ENCODE measurements at regions not wholly inside any gene's neighbourhood (a gene's known extent, or its start where the extent isn't known, plus 50 kb on each side); places are given as distances from the start of the nearest gene placed in this dataset.

- DNase-seq (no peak), ATAC-seq (ENCODE audit: low read depth) (no peak)
- H3K27ac Mint-ChIP-seq: no peak overlapping the region
- POLR2A ChIA-PET: no interaction called here
- no peak overlapping the region for H3K4me3 Mint-ChIP-seq
- peaks cover 87% of the 10 kb centered on the region for H3K36me3 Mint-ChIP-seq (ENCODE audit: low read depth)
- peaks cover 4% of the 10 kb centered on the region for H3K4me1 Mint-ChIP-seq
- CTCF ChIA-PET: interaction anchor here (1.5 kb wide), 1 partner anchor 66 kb away, joined by 5 read pairs; no protein-coding TSS in a partner anchor
- intact Hi-C loops (cut with micrococcal nuclease): loop anchor here (5.0 kb wide), 1 partner anchor 87 kb away; no protein-coding TSS in a partner anchor
- TF ChIP-seq, protein P1, sequence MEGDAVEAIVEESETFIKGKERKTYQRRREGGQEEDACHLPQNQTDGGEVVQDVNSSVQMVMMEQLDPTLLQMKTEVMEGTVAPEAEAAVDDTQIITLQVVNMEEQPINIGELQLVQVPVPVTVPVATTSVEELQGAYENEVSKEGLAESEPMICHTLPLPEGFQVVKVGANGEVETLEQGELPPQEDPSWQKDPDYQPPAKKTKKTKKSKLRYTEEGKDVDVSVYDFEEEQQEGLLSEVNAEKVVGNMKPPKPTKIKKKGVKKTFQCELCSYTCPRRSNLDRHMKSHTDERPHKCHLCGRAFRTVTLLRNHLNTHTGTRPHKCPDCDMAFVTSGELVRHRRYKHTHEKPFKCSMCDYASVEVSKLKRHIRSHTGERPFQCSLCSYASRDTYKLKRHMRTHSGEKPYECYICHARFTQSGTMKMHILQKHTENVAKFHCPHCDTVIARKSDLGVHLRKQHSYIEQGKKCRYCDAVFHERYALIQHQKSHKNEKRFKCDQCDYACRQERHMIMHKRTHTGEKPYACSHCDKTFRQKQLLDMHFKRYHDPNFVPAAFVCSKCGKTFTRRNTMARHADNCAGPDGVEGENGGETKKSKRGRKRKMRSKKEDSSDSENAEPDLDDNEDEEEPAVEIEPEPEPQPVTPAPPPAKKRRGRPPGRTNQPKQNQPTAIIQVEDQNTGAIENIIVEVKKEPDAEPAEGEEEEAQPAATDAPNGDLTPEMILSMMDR (IDR thresholded peaks at IDR 0.05): no peak
- no peaks in the 10 kb centered on the region for H3K9me3 Mint-ChIP-seq
- no peaks in the 10 kb centered on the region for H3K27me3 Mint-ChIP-seq
These were observed 57.6 kb upstream of the CD302 start for GRCh38 chr2:159855557-159856061.

- Mint-ChIP-seq H3K9me3 (no peaks in the 10 kb centered on the region), H3K36me3 (ENCODE audit: low read depth) (peaks cover 86% of the 10 kb centered on the region), H3K27me3 (no peaks in the 10 kb centered on the region), H3K4me1 (peaks cover 4% of the 10 kb centered on the region), H3K27ac (no peak overlapping the region), H3K4me3 (no peak overlapping the region)
- TF ChIP-seq, protein P1 (IDR thresholded peaks at IDR 0.05): no peak
- DNase-seq: no peak
- no peak for ATAC-seq (ENCODE audit: low read depth)
- ChIA-PET POLR2A (no interaction called here), CTCF (interaction anchor here (1.5 kb wide), 1 partner anchor 67 kb away, joined by 5 read pairs; no protein-coding TSS in a partner anchor)
- intact Hi-C loops (cut with micrococcal nuclease): loop anchor here (5.0 kb wide), 1 partner anchor 87 kb away; no protein-coding TSS in a partner anchor
These were observed 57.1 kb upstream of the CD302 start for GRCh38 chr2:159855143-159855542.

DNA sequence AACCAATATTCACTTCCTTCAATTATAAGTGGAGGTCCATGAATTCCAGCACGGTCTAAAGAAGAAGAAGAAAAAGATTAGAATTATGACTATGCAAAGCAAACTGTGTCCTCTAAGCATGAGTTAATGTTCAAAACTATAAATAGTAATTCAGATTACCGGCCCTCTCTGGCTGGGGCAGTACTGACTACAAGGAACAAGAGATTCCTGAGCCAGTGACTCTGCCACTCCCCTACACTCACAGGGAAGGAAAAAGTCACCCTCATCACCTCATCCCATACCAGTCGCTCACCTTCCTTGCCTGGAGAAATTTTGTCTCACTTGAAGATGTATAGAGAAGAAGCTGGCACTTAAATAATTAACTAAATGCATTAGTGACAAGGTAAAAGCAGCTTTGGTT is 56.5 kb upstream of the CD302 start:
- H3K27me3 Mint-ChIP-seq: no peaks in the 10 kb centered on the region
- ATAC-seq (ENCODE audit: low read depth) (no peak), DNase-seq (no peak)
- peaks cover 86% of the 10 kb centered on the region for H3K36me3 Mint-ChIP-seq (ENCODE audit: low read depth)
- CTCF ChIA-PET: interaction anchor here (0.6 to 1.5 kb wide), 2 partner anchors 29 to 68 kb away, joined by 3 to 5 read pairs; no protein-coding TSS in a partner anchor
- H3K27ac Mint-ChIP-seq: no peak overlapping the region
- no peak overlapping the region for H3K4me3 Mint-ChIP-seq
- POLR2A ChIA-PET: no interaction called here
- peaks cover 4% of the 10 kb centered on the region for H3K4me1 Mint-ChIP-seq
- intact Hi-C loops (cut with micrococcal nuclease): no loop called here
- TF ChIP-seq, protein P1 (IDR thresholded peaks at IDR 0.05): no peak
- no peaks in the 10 kb centered on the region for H3K9me3 Mint-ChIP-seq

DNA sequence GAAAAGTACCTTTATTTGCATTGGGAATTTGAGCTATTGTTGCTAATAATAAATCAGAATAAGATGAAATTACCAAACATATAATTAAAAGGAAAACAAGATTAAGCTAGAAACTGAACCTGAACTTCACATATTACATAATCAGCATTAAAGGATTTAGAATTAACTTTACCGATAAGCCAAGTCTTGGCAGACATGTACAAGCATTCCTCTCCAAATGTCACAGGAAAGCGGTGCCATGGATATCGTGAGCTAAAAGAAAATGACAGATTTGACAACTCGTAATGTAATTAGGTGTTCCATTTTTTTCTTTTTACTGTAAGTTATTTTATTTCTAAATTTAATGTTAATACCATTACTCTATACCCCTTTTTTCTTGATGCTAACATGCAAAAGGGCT is 55.1 kb upstream of the CD302 start:
- TF ChIP-seq, protein P1 (IDR thresholded peaks at IDR 0.05): no peak
- no peaks in the 10 kb centered on the region for H3K27me3 Mint-ChIP-seq
- CTCF ChIA-PET: interaction anchor here (1.1 kb wide), 1 partner anchor 87 kb away, joined by 3 read pairs; no protein-coding TSS in a partner anchor
- H3K27ac Mint-ChIP-seq: no peak overlapping the region
- POLR2A ChIA-PET: no interaction called here
- DNase-seq: no peak
- intact Hi-C loops (cut with micrococcal nuclease): no loop called here
- H3K36me3 Mint-ChIP-seq (ENCODE audit: low read depth): peaks cover 84% of the 10 kb centered on the region
- H3K4me1 Mint-ChIP-seq: peaks cover 4% of the 10 kb centered on the region
- no peak for ATAC-seq (ENCODE audit: low read depth)
- no peak overlapping the region for H3K4me3 Mint-ChIP-seq
- H3K9me3 Mint-ChIP-seq: peaks cover 2% of the 10 kb centered on the region

GRCh38 chr2:159851941-159852340 is 53.9 kb upstream of the CD302 start:
- peaks cover 84% of the 10 kb centered on the region for H3K36me3 Mint-ChIP-seq (ENCODE audit: low read depth)
- DNase-seq: no peak
- TF ChIP-seq, protein P1 (IDR thresholded peaks at IDR 0.05): no peak
- no peak overlapping the region for H3K4me3 Mint-ChIP-seq
- intact Hi-C loops (cut with micrococcal nuclease): no loop called here
- no peak overlapping the region for H3K27ac Mint-ChIP-seq
- no peak for ATAC-seq (ENCODE audit: low read depth)
- ChIA-PET CTCF (no interaction called here), POLR2A (no interaction called here)
- peaks cover 2% of the 10 kb centered on the region for H3K9me3 Mint-ChIP-seq
- no peaks in the 10 kb centered on the region for H3K27me3 Mint-ChIP-seq
- peaks cover 4% of the 10 kb centered on the region for H3K4me1 Mint-ChIP-seq
